ENCODE measurements at regions not wholly inside any gene's neighbourhood (a gene's known extent, or its start where the extent isn't known, plus 50 kb on each side); places are given as distances from the start of the nearest gene placed in this dataset.

- in situ Hi-C loops (cut with MboI; ENCODE audit: low sequenced_read_pairs): no loop called here
Measured at GRCh38 chr12:11446372-11446771, 51.0 kb upstream of the PRB2 start.

GRCh38 chr12:11457996-11458645, 62.8 kb upstream of the PRB2 start:
- in situ Hi-C loops (cut with MboI; ENCODE audit: low sequenced_read_pairs): no loop called here

- in situ Hi-C loops (cut with MboI; ENCODE audit: low sequenced_read_pairs): no loop called here
Measured at GRCh38 chr12:11460343-11461023, 65.1 kb upstream of the PRB2 start.

- in situ Hi-C loops (cut with MboI; ENCODE audit: low sequenced_read_pairs): no loop called here
Measured at GRCh38 chr12:11461433-11461832, 66.1 kb upstream of the PRB2 start.

GRCh38 chr12:11477110-11477509, 81.7 kb upstream of the PRB2 start:
- in situ Hi-C loops (cut with MboI; ENCODE audit: low sequenced_read_pairs): loop anchor here (25.0 kb wide), 1 partner anchor 240 kb away; no protein-coding TSS in a partner anchor

GRCh38 chr12:11482955-11483354, 87.6 kb upstream of the PRB2 start:
- in situ Hi-C loops (cut with MboI; ENCODE audit: low sequenced_read_pairs): loop anchor here (10.0 to 25.0 kb wide), 2 partner anchors 246 to 708 kb away; no protein-coding TSS in a partner anchor

GRCh38 chr12:11486623-11487444, 91.5 kb upstream of the PRB2 start:
- in situ Hi-C loops (cut with MboI; ENCODE audit: low sequenced_read_pairs): loop anchor here (10.0 to 25.0 kb wide), 2 partner anchors 250 to 712 kb away; no protein-coding TSS in a partner anchor

GRCh38 chr12:11496157-11496851, 100.9 kb upstream of the PRB2 start:
- in situ Hi-C loops (cut with MboI; ENCODE audit: low sequenced_read_pairs): loop anchor here (25.0 kb wide), 1 partner anchor 259 kb away; no protein-coding TSS in a partner anchor

GRCh38 chr12:11497438-11497837, 102.1 kb upstream of the PRB2 start:
- in situ Hi-C loops (cut with MboI; ENCODE audit: low sequenced_read_pairs): loop anchor here (25.0 kb wide), 1 partner anchor 260 kb away; no protein-coding TSS in a partner anchor

- in situ Hi-C loops (cut with MboI; ENCODE audit: low sequenced_read_pairs): loop anchor here (25.0 kb wide), 1 partner anchor 261 kb away; no protein-coding TSS in a partner anchor
Measured at GRCh38 chr12:11497995-11498394, 102.6 kb upstream of the PRB2 start.

GRCh38 chr12:11498574-11498973, 103.2 kb upstream of the PRB2 start:
- in situ Hi-C loops (cut with MboI; ENCODE audit: low sequenced_read_pairs): loop anchor here (25.0 kb wide), 1 partner anchor 261 kb away; no protein-coding TSS in a partner anchor

- in situ Hi-C loops (cut with MboI; ENCODE audit: low sequenced_read_pairs): loop anchor here (25.0 kb wide), 1 partner anchor 262 kb away; no protein-coding TSS in a partner anchor
Measured at GRCh38 chr12:11499806-11500187, 104.4 kb upstream of the PRB2 start.

- in situ Hi-C loops (cut with MboI; ENCODE audit: low sequenced_read_pairs): no loop called here
Measured at GRCh38 chr12:11500188-11500860, 105.0 kb upstream of the PRB2 start.

GRCh38 chr12:11500861-11501230, 105.5 kb upstream of the PRB2 start:
- in situ Hi-C loops (cut with MboI; ENCODE audit: low sequenced_read_pairs): no loop called here

GRCh38 chr12:11508699-11509098, 113.3 kb upstream of the PRB2 start:
- in situ Hi-C loops (cut with MboI; ENCODE audit: low sequenced_read_pairs): no loop called here

GRCh38 chr12:11509326-11509725, 114.0 kb upstream of the PRB2 start:
- in situ Hi-C loops (cut with MboI; ENCODE audit: low sequenced_read_pairs): no loop called here

- in situ Hi-C loops (cut with MboI; ENCODE audit: low sequenced_read_pairs): no loop called here
Measured at GRCh38 chr12:11510671-11511070, 115.3 kb upstream of the PRB2 start.

- in situ Hi-C loops (cut with MboI; ENCODE audit: low sequenced_read_pairs): no loop called here
Measured at GRCh38 chr12:11513288-11513687, 117.9 kb upstream of the PRB2 start.

- in situ Hi-C loops (cut with MboI; ENCODE audit: low sequenced_read_pairs): no loop called here
Measured at GRCh38 chr12:11517080-11517479, 121.7 kb upstream of the PRB2 start.

- in situ Hi-C loops (cut with MboI; ENCODE audit: low sequenced_read_pairs): no loop called here
Measured at GRCh38 chr12:11524446-11524845, 125.0 kb upstream of the ETV6 start.

Measured in HL-60/S4 treated with retinoic acid at 250 ng/mL for 4 days and 3 days (cell line).